NCI-H460 (cell line): ENCODE measurements at regions not wholly inside any gene's neighbourhood (a gene's known extent, or its start where the extent isn't known, plus 50 kb on each side); places are given as distances from the start of the nearest gene placed in this dataset.
"Not testable (repeated sequence)": the region's sequence is repeated elsewhere in the genome, so short reads cannot be mapped to it uniquely, and the experiment has no call there.

Source experiments
- DNase-seq: peaks from one replicate; pipeline ENCODE4 v3.0.0-alpha.2; 2016; ENCODE audit warnings: low read depth; ENCODE audit errors: extremely low read depth

DNA sequence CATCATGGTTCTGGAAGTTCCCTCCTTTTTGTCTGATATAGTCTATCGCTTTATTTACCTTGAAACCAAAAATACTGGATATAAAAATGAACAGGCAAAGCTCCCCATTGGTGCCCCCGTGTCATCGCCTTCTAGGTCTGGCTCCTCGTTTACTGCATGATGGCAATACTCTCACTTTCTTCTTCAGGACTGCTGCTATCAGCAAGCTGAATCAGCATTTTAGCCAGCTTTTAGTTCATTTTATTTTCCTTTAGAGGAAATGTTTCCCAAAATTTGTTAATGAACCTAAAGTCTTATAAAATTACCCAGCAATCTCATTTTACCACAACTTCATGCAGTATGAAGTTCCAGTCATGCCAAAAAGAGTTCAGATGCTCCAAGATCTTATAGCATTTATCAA is 80.5 kb downstream of the ZIC3 start:
- DNase-seq, result no peak

DNA sequence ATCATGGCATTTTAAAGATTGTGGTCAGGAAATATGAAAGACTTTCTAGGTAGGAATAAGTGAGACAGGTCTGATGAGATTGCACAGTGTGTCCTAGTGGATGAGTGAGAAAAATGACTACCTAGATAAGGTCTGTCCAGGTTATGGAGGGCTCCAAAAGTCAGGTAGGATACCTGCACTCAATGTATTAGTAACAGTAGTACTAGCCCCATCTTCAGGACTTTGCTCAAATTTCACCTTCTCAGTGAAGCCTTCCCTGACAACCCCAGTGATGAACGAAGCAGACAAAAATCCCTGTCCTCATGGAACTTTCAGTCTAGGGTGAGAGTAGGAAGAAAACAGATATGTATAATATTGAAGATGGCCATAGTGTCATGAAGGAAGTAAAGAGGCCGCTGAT is 85.7 kb downstream of the ZIC3 start:
- DNase-seq, result no peak

DNA sequence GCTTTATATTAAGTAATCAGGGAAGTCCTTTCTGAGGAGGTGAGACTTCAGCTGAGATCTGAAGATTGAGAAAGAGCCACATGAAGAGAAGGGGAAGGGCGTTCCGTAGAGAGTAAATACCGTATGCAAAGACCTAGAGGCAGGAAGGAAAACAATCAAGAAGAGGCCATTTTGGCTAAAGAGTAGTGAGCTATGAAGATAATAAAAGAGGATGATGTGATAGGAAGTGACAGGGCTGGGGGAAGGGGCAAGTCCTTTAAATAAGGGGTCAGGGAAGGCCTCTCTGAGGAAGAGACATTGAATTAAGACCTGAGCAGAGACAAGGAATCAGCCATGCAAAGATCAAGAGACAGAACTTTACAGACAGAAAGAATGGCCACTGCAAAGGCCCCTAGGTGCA is 86.2 kb downstream of the ZIC3 start:
- no peak for DNase-seq

DNA sequence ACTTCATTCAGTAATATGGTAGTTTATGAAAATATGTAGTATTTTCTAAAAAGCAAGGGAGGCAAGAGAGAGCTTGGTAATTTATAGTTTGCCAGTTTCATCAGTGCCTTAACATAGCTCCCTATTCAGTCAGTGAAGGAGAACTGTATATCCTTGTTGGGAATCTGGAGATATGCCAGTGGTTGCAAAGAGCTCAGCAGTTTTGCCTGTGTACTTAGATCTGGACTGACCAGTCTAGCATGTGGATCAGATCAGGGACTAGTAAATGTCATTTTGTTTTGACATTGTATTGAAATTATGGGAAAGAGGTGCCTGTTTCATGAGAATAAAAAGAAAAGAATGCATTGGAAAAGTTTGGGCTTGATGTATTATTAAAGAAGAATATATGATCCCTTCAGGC is 88.6 kb downstream of the ZIC3 start:
- no peak for DNase-seq

DNA sequence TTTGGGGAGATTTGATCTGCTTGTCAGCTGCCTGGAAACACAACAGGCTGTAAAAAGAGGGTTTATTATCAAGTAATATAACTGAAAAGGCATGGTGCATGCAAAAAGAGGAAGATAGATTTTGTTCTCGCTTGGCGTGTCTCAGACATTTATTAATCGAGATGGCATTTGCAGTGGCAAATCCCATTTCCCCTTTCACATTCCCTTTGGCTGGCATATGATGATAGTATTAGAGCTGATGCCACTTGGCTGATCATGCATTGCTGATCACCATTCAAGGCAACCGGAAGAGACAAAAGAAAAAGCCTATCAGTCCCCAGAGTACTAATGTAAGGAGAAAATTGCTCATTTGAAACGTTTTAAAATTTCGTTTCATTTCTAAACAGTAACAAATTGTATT is 101.8 kb downstream of the ZIC3 start:
- DNase-seq, result no peak

DNA sequence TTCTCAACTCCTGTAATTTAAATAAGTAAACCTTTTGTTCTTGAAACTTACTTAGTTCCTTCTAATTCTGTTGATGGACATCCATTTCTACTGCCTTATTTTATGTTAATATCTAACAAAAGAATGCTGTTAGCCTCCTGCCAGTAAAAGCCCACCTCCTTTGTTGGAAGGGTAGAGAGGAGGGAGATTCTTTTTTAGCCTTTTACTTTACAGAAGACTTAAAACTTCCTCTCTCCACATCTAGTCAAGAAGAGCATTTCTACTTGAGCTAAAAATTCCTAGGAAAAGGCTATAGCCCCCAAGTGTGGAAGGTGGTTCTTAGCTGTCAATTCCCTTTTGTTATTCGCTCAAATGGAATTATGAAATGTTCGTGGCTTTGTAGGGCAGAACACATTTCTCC is 118.7 kb downstream of the ZIC3 start:
- no peak for DNase-seq

DNA sequence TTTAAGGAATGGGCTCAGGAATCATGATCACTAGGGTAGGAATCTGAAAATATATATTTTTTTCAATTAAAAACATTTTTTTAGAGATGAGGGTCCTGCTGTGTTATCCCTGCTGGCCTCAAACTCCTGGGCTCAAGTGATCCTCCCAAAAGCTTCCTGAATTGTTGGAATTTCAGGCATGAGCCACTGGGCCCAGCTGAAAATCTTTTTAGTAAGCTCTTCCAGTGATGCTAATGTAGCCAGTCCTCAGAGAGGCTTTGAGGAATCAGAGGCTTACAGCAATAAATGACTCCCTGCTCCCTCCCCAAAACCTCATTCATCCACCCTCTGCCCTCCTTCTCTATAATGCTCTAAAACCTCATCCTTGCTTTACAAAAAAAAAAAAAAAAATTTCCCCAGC is 129.5 kb downstream of the ZIC3 start:
- no peak for DNase-seq

DNA sequence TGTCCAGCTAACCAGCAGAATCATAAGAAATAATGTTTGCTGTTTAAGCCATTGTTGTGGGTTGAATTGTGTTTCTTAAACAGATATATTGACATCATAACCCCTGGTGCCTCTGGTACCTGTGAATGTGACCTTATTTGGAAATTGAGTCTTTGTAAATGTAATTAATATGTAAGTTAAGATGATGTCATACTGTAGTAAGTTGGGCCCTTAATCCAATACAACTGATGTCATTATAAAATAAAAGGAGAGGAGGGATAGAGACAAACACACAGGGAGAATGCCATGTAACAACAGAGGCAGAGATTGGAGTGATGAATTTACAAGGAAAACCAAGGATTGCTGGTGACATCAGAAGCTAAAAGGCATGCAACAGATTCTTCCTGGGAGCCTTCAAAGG is 141.4 kb downstream of the ZIC3 start:
- DNase-seq, result no peak

DNA sequence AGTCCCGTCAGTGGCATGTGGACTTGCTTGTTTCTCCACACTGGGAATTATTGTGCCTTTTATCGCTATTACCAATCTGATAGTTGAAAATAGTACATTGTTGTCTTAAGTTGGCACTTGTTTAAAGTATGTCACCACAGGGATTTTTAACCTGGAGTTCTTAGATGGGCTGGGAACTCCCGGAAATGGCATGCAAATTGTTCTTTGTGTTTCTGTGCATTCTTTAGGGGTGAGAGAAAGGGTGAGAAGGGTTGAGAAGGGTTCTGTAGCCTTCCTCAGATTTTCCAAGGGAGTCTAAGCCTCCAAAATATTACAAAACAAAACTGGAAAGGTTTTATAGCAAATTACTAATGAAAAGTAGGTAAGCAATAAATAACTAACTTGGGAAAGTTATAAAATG is 176.9 kb downstream of the ZIC3 start:
- no peak for DNase-seq

DNA sequence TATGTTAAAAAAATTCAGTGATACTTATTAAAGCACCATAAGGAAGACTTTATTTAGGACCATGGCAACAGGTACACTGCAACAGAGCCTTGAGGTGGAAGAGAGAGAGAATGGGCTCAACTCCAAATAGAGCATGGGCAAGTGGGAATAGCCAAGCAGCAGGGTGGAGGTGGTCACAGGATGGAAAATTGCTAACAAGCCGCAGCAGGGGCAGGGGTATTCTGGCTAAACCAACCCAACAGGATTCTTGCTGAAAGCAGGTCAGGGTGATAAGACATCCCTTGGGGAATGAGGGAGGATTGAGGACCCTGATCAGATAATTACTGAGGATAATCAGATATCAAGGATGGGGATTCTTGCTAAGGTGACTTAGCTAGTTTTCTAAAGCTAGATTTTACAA is 177.5 kb downstream of the ZIC3 start:
- no peak for DNase-seq

DNA sequence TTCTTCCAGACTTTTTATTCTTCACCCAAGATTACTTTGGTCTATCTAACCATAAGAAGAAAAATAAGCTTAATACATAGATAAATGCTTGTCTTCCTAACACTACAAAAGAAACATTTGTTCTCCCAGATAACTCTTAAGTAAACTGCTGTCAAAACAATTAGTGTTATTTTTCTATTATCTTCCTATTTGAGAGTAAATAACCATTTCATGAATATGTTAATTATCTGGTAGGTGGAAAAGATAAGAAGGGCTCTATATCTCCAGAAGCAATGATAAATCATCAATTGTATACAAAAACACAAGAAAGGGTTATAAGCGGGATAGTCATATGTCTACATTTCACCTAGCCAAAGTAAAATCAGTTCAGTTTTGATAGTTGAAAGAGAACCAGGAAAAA is 180.4 kb downstream of the ZIC3 start:
- no peak for DNase-seq

DNA sequence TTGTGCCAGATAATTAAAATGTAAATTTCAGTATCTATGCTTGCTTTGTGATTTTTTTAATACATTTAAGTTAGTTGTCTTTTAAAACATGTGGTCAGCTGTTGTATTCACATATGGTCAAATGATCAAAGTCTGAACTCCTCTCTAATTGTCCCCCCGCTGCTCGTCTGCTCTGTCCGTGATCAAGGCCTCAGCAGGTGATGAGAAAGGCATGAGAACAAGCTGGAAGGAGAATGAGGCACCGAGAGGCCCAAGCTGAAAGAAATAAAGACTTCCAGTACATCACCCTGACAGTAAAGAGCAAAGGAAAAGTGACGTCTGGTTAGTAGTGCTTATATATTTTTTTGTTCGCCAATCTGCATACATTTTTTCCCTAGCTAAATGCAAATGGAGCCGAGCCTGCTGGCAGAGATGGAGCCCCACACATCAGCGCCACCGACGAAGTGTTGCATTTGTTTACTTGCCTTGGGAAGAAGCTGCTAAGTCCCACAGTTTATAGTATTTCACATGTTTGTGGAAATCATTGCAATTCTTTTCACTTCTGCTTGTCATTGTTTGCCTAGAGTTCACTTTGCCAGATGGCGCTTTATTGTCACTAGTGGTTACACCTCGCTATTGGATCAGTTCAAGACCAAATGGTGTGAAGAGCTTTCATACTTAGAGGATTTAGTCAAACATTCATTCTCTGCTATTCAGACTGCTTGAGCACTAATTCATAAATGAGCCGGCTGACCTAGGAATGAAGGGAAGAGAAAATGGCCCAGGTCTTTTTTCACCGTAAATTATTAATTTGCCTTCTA is 181.5 kb downstream of the ZIC3 start:
- no peak for DNase-seq

DNA sequence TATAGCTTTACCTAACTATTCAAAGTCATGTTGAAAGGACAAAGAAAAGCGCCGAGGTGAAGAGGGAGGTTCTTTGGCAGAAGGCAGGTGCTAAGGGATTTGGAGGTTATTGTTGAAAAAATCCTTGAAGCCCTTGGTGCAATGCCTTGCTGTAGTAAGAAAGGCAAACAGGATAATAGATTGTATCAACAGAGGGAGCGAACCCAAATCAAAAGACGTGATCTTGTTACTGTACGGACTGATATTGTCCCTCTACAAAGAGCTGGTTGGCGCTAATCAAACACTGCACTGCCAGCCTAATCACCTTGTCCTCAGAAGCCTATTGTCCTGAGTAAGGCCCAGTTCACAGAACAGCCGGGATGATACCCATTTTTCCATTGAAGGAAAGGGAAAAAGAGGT is 182.9 kb downstream of the ZIC3 start:
- DNase-seq, result no peak

DNA sequence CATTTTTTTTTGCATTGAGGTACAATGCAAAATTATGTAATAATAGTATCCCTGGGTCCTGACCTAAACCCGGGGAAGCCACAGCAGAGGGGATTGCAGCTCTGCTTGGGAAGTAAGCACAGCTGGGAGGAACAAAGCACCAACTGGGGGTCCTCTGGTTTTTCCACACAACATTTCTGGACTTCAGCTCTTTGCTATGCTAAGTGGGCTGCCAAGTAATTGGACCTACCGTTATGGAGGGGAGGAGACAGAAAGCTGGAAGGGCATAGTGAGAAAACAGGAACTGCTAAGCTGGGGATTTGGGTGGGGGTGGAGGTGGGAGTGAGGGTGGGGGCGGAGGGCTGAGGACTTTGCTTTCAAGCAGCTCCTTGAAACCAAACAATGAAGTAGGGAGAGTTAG is 183.3 kb downstream of the ZIC3 start:
- DNase-seq, result no peak

DNA sequence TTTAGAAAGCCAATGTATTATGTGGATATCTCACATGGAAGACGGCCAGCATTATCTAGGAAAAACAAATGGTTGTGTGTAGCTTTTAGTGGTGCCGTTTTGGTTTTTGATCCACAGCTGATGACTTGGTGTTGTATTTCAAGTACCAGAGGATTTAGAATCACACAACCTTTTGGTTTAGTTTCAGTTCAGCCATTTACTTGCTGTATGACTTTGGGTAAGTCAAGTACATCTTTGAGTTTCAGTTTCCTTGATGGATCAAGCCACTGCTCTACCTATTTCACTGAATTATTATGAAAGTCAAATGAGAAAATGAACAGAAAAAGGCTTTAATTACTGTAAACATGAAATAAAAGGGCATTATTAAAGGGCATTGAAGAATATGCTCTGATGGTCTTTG is 205.6 kb downstream of the ZIC3 start:
- no peak for DNase-seq

DNA sequence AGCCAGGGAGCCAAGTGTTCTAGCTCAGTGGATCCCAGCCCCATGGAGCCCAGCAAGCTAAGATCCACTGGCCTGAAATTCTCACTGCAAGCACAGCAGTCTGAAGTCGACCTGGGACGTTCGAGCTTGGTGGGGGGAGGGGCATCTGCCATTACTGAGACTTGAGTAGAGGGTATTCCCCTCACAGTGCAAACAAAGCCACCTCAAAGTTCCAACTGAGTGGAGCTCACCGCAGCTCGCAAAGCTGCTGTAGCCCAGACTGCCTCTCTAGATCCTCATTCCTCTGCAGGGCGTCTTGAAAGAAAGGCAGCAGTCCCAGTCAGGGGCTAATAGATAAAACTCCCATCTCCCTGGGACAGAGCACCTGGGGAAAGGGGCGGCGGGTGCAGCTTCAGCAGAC is 226.3 kb downstream of the ZIC3 start:
- DNase-seq, result no peak

DNA sequence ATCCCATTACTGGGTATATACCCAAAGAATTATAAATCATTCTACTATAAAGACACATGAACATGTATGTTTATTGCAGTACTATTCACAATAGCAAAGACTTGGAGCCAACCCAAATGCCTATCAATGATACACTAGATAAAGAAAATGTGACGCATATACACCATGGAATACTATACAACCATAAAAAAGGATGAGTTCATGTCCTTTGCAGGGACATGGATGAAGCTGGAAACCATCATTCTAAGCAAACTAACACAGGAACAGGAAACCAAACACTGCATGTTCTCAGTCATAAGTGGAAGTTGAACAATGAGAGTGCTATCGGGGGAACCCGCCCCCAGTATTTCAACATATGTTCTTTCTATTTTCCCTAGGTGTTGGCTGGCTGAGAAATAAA is 232.0 kb downstream of the ZIC3 start:
- not testable (repeated sequence) for DNase-seq

DNA sequence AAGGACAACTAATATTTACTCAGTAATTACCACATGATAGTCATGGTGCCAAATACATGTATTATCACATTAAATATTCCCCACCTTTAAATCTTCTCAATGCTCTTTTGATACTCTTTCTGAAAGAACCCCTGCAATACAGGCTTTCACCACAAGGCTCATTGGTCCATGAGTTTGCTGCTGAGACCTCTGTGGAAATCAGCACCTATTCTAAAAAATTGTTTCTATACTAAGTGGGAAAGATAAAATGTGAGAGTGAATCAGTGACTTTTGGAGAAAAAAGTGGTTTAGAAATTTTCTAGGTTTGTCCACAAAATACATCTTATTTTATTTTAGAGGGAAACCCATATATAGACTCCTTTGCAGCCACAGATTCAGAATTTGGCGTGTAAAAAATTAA is 257.3 kb downstream of the ZIC3 start:
- DNase-seq, result no peak

DNA sequence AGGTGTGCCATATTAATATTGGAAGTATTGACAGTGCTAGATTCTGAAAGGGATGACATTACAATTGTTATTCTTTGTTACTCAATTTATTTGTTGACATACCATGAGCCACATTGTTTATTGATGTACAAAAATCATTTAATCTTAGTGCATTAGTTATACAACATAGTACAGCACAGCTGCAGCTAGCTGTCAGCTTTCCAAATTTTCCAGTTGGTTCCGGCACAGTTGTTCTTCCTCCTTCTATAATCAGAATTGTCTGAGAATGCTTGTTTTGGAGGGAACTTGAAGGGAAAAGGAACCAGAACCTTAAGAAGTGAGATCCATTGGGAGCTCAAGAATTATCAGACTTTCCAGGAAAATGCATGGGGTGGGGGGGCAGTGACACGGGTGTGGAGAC is 281.4 kb downstream of the ZIC3 start:
- no peak for DNase-seq

DNA sequence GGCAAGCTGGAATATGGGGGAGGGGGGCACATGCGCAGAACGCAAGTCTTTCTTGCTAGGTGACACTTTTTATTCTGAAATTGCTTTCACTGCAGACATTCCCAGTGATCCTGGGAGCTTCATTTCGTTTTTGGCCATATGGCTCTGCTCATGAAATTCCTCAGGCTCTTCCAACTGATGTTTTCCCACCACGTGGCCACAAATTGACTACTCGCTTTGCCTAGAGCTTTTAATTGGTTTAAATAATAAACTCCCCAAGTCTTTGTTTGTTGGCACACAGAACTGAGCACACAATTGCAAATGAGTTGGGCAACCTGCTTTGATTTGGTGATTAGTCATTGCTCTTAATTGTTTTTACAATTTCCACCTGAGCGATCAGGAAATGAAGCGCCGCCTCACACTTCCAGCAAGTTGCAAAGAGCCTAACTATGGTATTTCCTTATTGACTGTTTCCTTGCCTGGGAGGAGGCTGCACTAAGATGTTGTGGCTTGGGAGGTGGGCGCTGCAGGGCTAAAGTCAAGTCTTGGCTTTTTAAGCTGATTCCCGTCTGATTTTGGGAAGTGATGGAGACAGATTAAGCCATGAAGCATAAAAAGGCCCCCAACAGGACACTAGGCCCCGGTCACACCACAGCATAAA is 282.5 kb downstream of the ZIC3 start:
- DNase-seq, result no peak

DNA sequence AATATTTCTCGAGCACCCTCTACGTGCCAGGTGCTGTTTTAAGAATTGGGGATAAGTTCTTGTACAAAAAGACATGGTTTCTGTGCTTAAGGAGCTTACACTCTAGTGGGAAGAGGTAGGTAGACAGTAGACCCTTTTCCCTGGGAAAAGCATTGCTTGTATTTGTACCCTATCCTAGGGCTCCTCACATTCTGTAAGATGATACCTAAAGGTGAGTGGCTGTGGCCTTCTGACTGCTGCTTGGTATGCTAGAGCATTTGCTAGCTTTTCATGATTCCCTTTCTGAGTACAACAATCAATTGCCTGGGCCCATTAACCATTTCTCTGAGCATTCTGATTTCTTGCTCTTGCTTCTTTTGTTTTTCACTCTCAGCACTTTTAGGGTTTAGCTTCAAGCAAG is 286.6 kb downstream of the ZIC3 start:
- DNase-seq, result no peak

DNA sequence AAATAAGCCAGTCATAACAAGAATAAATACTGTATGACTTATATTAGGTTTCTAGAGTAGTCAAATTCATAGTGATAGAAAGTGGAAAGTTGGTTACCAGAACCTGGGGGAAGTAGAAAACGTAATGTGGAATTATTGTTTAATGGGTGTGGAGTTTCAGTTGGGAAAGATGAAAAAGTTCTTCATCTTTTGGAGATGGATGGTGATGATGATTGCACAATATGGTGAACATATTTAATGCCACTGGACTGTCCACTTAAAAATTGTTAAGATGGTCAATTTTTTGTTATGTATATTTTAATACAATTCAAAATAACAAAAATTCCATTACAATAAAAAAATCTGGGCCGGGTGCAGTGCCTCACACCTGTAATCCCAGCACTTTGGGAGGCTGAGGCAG is 289.6 kb downstream of the ZIC3 start:
- DNase-seq, result no peak

DNA sequence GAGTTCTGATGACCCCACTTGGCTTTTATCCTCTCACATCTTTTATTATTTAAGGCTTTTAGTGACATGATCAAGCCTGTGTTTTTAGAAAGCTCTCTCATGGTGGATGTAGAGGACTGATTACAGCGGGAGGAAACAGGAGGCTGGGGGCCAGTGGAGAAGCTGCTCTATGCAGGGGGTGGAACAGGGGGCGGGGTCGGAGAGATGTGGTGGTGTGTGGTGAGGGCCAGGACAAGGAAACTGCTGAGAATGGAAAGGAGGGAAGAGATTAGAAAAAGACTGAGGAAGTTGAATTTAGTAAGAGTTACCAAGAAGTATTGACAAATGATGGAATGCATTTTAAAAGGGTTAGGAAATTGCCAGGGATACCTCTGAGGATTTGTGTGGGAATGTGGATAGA is 292.2 kb downstream of the ZIC3 start:
- DNase-seq, result no peak
